Astrocyte of the hippocampus (primary cell): ENCODE measurements at regions not wholly inside any gene's neighbourhood (a gene's known extent, or its start where the extent isn't known, plus 50 kb on each side); places are given as distances from the start of the nearest gene placed in this dataset.
"Not testable (repeated sequence)": the region's sequence is repeated elsewhere in the genome, so short reads cannot be mapped to it uniquely, and the experiment has no call there.

Experiments
- DNase-seq: peaks from one replicate; pipeline ENCODE4 v3.0.0; 2011; ENCODE audit warnings: low read depth, low spot score

DNA sequence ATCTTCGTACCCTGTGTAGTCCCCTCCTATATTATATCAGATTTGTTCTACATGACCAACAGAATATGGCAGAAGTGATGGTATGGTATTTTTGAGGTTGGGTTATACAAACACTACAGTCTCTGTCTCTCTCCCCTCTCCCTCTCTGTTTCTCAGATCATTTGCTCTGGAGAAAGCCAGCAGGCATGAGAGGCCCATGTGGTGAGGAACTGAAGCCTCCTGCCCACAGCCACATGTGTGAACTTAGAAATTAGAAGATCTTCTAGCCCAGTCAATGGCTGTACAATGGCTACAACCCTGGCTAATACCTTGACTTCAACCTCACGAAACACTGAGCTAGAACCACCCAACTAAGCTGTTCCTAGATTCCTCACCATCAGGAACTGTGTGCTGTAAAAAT, 250.6 kb downstream of the SMAD2 start:
- DNase-seq = no peak

DNA sequence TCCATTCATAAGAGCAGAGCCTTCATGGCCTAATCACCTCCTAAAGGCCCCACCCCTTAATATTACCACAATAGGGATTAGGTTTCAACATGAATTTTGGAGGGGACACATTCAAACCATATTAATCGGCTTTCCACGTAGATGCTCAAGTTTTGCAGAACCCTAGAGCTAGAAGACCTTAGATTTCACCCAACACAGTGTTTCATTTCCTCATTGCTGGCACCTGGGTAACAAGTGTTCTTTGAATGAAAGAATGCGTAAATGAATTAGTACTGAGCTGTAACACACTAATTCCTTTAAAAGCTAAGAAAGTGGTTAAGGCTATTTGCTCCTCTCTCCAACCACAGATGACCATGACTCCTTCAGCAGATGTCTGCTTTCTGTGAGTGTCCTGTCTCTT, 252.5 kb downstream of the SMAD2 start:
- DNase-seq = no peak

DNA sequence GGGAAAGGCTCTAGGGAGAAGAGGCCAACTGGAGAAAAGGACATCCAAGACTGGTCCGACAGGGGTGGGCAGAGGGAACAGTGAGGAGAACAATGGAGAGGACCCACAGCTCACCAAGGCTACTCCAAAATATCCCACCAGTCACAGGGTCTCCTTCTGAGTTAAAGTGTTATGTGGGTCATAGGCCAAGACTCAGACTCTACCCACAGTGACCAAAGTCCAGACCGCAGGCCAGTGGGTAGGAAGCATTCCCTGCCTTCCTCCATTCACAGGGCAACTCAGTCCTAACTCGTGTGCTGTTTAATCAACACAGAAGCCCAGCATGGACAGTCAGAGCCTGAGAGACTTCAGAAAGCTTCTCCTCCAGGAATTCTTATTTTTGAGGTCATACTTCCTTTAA, 260.6 kb downstream of the SMAD2 start:
- no peak for DNase-seq

DNA sequence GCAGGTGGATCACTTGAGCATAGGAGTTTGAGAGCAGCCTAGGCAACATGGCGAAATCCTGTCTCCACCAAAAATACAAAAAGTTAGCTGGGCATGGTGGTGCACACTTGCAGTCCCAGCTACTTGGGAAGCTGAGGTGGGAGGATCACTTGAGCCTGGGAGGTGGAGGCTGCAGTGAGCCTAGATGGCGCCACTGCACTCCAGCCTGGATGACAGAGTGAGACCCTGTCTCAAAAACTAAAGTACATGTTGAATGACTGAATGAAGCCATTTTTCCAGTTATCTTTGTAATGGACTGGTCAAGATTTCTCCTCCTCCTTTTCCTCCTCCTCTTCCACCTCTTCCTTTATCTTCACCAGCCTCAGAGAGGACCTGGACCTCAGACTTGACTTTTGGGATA, 272.0 kb downstream of the SMAD2 start:
- no peak for DNase-seq

DNA sequence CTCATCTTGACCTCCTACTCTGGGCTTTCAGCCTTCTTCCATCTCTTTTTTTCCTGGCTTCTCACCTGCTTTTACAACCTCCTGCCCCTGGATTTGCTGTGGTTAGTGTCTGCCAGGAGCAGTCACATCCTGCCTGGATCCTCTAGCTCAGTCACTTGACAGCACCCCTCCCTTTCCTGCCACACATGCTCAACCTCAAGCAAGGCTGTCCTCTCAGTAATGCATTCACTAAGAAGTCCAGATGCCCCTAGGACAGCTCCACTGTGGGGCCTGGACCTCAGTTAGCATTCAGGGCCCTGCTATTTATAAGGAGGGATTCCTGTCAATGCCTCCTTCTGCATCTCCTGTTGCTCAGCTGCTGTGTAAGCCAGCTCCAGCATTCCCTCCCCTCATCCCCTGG, 275.5 kb downstream of the SMAD2 start:
- DNase-seq = no peak

DNA sequence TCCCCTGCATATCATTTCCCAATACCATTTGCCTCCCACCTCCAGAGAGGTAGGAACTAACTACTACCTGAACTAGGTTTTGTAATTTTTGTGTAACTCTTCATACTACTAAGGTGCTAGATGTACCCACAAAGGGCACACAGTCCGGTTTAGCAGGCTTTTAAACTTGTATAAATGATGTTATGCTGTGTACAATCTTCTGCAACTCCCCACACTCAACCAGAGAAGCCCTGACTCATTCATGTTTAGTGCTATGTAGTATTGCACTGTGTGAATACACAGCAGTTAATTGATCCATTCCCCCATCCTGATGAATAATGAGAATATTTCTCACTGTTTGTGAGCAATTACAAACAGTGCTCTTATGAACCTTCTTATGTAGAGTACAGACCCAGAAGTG, 285.6 kb downstream of the SMAD2 start:
- no peak for DNase-seq

DNA sequence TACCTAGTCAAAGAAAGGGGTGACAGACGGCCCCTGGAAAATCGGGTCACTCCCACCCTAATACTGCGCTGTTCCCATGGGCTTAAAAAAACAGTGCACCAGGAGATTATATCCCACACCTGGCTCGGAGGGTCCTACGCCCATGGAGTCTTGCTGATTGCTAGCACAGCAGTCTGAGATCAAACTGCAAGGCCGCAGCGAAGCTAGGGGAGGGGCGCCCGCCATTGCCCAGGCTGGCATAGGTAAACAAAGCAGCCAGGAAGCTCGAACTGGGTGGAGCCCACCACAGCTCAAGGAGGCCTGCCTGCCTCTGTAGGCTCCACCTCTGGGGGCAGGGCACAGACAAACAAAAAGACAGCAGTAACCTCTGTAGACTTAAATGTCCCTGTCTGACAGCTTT, 292.9 kb downstream of the SMAD2 start:
- DNase-seq = not testable (repeated sequence)

DNA sequence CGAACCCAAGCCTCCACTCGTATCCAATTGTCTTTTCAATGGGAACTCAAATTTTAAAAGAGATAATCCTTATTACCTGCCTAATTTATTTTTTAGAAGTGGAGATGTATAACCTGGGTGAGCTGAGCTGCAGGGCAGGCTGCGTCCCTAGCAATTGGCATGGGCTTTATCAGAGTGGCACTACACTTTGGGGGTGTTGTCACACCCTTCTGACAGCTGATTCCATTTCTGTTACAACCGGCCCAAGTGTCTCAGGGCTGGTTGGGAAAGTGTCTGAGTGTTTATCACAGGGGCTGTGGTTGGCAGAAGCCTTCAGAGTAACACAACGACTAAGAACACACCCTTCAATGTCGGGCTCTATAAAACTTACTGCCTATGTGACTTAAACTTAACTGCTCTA, 295.0 kb downstream of the SMAD2 start:
- no peak for DNase-seq

DNA sequence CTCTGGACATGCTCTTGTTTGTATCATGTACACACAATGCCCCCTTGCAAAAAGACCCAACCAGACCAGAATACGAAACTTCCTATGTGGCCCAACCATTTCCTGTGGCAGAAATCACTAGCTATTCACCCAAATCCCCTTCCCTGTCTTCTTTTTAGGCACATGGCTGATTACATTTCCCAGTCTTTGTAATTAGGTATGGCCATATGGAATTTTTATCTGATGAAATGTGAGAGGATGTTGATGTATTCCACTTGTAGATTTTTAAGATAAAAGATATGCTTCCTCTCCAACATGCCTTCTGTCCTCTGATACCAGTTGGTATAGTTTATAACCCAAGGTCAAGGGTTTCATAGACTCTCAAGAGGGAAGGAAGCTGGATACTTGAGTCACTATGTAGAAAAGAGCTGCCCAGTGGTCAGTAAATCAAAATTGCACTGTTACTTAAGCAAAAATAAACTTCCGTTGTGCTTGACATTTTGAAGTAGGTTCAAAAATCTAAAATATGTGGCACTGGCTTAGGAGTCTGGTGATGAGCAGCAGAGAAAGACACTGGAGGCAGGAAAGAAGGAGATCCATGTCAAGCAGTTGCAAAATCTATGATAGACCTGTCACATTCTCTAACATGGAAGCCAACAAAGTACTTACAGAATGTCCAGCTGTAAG, 297.4 kb downstream of the SMAD2 start:
- no peak for DNase-seq

DNA sequence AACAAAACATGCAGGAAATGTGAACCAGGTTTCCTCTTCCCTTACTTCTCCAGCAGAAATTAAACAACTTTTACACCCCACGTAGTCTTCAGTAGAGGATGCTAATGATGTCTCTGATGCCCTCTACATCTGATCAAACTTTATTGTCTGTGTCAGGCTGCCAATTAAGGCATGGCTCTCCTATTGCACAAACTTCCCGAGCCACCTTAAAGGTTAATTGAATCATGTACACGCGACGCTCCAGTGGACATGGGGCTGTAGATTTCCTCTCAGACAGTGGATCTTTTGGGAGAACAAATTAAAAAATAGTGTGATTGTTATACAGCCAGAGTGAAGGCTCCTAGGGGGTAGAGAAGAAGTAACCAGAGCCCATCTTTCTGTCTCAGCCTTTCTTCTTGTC, 301.6 kb downstream of the SMAD2 start:
- DNase-seq = no peak

DNA sequence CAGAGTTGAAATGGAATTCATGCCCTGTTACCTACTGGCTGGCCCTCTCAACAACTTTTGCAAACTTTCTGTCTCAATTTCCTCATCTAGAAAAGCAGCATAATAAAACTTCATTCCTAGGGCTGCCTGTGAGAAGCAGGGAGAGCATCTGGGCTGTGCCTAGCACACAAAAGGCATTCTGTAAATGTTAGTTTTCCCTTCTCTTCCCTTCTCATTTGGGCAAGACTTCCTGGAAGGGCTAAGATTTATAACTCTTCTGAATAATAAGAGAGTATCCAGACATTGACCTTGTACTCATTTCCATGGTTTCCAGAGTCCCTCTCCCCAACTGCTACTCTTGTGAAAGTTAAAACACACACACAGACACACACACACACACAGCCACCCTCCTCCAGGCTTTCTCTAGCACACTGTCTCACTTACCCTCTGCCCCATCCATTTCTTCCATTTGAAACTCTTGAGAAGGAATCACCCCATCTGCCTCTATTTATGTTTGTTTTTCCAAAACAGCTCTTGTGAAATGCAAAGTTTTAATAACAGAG, 302.1 kb downstream of the SMAD2 start:
- no peak for DNase-seq

DNA sequence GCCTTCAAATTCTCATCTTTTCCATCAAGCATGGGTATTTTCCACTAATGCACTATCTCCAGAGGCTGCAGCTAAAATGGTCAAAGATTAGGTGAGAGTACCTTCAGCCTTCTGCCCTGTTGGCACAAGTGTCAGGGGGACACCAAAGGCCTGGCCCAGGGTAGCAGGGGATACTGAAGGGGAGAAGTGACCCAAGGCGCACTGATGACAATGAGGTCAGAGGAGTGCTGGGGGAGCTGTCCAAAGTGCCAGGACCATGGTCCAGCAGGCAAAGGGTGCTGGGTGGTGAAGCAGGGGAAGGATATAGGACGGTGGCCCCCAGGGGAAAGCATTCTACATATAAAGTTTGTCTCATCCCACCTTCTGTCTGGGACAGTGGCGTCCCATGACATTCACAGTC, 303.4 kb downstream of the SMAD2 start:
- no peak for DNase-seq

DNA sequence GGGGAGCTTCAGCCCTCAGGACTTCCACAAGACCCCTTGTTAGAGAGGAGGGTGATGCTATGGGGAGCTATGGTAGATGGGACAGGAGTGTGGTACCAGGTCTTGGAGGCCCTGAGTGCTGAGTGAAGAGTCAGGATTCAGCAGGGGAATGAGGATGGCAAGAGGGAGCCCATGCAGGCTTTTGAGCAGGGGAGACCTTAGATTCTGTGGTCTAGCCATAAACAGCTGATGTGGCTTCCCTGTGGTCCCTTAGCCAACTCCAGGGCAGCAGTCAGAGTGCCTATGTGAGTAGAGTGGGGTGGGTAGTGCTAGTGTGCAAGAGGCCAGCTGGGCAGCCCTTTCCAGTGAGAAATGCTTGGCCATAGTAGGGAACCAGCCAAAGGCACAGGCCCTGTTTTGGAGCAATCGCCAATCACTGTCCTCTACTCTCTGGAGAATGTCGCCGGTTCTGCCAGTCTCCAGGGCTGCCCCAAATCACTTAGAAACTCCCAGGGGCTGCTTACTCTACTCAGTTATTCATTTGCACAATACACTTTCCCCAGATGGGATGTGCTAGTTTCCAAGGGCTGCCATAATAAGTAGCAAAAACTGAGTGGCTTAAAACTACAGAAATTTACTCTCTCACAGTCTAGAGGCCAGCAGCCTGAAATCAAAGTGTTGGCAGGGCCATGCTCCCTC, 310.5 kb downstream of the SMAD2 start:
- DNase-seq = no peak

DNA sequence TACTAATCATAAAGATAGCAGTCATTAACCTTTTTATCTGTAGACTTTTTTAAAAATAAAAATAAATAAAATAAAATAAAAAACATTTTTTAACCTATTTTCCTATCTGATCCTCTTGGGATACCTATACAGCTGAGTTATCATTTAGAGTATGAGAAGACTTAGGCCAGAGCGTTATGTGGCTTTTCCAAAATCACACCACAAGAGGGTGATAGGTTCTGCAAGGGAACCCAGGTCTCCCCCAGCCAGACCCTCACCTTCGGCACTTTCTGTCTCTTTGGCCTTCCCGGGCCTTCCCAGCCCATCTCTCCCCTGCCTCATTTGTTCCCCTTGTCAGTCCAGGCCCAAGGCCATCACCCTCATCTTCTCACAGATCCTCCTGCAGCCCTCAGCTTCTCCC, 311.7 kb downstream of the SMAD2 start:
- no peak for DNase-seq

DNA sequence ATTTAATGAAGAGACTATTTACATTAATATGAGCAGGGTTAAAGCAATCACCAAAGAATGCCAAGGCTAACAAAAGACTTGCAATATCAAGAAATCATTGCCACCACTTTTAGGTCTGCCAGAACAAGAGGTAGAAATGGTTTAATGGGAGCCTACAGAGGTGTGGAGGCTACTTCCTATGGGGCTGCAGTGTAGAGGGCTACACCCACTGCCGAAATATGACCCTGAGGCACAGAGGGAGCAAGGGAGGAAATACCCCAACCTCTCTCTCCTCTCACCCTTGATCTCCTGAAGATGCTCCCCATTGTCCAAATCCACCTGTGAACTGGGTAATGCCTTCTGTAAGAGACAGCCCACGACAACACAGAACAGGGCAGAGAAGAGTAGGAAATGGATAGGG, 315.4 kb downstream of the SMAD2 start:
- DNase-seq = no peak

DNA sequence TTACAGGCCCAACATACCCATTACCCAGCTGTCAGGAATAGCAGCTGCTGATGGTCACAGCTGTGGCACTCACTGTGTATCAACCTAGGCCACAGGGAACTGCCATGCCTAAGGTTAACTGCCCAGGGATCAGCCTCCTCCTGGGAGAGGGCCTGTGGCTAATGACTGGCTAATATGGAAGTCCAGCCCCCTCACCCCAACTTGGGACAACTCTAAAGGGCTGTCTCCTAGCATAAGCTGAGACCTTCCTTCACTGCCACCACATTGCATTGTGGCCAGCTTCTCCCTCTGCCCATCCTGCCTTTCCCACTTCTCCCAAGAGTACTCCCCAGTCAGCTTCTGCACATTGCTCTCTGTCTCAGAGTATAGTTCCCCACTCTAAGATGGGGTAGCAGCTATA, 316.5 kb downstream of the SMAD2 start:
- DNase-seq = no peak

DNA sequence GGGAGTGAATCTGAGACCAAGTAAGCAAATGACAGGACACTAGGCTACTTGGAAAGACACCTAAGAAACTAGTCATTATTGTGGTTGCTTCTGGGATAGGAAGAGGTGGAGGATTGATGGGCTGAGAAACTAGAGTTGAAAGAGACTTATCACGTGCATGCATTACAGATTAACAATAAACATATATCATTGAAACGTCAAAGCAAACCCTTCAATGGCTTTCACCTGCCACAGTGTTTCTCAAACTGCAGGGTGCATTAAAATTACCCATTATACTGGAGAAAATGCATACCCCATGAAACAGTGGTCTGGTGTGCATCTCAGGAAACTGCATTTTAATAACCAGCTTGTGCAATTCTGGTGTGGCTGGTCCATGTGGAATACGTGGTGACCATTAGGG, 318.8 kb downstream of the SMAD2 start:
- DNase-seq = no peak

DNA sequence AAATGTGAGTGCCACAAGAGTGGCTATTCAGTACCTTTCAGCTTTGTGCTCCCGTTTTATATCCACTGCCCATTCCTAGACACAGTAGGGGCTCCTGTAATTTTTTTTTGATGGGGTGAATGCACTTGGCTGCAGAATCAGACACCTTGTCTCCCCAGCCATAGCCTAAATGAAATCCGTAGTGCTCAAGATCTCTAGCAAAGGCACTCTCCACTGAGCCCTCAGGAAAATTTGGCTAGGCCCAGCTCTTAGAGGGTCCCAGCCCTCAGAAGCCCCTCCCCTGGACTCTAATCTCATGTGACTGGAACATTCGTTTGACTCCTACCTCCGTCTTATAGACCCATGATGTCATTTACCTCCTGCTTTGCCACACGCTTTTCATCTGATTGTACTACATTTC, 323.9 kb downstream of the SMAD2 start:
- DNase-seq = no peak

DNA sequence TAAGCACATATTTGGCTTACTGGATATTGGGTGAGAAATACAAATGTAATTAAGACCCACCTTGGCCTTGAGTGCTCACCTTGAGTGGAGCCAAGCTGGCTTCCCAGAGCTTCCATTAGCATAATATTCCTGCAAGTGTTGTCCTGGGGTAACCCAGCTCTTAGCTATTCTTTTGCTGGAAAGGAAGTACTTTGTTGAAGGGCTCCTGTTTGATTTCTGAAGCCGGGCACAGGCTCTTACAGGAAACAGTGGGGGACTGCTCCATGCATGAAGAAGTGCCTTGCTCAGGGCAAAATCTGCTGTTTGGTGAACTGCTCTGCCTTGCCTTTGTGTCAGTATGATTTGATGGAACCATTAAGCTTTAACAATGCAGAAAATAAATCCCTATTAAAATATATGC, 325.4 kb downstream of the SMAD2 start:
- no peak for DNase-seq

DNA sequence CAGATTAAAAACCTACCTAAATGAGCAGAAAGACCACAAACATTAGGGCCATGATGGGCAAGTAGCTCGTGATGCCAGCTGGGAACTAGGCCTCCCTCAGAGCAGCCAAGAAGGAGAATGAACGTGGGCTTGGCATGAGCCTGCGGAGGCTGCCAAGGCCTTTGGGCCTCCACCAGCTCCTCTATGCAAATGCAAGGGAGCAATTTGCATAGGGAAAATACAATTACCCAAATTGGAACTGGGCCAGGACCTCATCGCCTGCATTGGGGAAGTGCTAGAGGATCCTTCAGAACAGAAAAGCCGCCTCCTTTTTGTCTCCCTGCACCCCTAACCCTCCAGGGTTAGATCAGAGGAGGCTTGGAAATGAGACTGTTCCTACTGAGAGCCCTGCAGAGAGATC, 326.4 kb downstream of the SMAD2 start:
- no peak for DNase-seq

DNA sequence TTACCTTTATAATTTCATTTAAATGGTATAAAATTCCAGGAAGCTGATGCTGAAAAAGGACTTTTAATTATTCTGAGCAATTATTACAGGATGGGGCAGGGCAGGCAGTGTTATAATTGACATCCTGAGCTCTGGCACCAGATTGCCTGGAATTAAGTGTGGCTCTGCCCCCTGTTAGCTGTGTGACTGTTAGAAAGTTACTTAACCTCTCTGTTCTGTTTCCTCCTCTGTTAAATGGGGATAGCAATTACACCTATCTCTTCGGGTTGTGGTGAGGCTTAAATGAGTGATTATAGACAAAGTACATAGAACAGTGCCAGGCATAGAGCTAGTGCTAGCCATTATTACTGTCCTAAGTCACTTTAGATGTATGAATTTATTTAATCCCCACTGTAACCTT, 327.3 kb downstream of the SMAD2 start:
- DNase-seq = no peak

DNA sequence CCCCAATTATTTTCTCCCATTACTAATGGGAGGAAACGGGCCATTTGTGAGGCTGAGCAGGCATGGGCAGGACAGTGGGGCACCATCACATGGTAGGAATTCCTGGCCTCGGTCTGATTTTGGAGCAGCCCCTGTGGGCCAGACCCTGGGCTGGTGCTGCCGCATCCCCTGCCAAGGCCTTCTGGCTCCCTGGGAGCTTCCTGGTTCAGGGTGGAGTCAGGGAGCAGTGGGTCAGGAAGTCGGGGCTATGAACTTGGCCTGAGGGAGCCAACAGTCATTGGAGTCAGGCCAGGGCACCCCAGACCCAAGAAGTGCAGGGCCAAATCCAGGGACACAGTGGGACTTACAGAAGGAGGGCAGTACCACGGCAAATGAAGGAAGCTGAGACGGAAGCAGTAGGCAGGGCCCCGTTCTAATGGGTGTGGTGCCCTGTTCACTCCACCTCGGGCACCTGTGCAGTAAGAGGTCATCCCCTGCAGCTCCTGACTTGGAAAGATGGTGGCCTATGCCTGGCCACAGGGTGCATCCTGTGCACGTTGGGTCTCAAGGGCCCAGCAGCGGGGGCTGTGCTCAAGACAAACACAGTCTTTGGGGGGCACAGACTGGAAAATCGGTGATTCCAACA, 328.1 kb downstream of the SMAD2 start:
- no peak for DNase-seq
